WTC11 (cell line): ENCODE measurements at regions not wholly inside any gene's neighbourhood (a gene's known extent, or its start where the extent isn't known, plus 50 kb on each side); places are given as distances from the start of the nearest gene placed in this dataset.

Experiments used
- ATAC-seq: fragments of 200-7000 bp; cut with Tn5 transposase; 2 replicates; pipeline ENCODE4 v1.10.0; 2021; ENCODE audit warnings: mild to moderate bottlenecking, moderate library complexity
- CTCF ChIA-PET: fragments of 300-600 bp; sonication (Branson Sonifier 250); formaldehyde crosslinking; loops from one replicate; lab custom pipeline; 2021; ENCODE audit warnings: antibody characterized with exemption; lab: Charles Lee
- POLR2A ChIA-PET: fragments of 350-600 bp; sonication (Branson Sonifier 250); formaldehyde crosslinking; loops from one replicate; lab custom pipeline; 2021; ENCODE audit warnings: antibody characterized with exemption; lab: Charles Lee
- DNase-seq: peaks from one replicate; pipeline ENCODE4 v3.0.0; 2021; ENCODE audit warnings: low spot score
- H3K27ac Mint-ChIP-seq: 2 replicates; pipeline ENCODE4 v1.8.0; 2021; ENCODE audit warnings: mixed read lengths
- H3K27me3 Mint-ChIP-seq: 2 replicates; pipeline ENCODE4 v1.8.0; 2021; ENCODE audit warnings: low read depth, mild to moderate bottlenecking, moderate library complexity, mixed read lengths
- H3K36me3 Mint-ChIP-seq: 2 replicates; pipeline ENCODE4 v1.8.0; 2021; ENCODE audit warnings: mixed read lengths
- H3K4me1 Mint-ChIP-seq: 2 replicates; pipeline ENCODE4 v1.8.0; 2022; ENCODE audit warnings: mixed read lengths
- H3K4me3 Mint-ChIP-seq: 2 replicates; pipeline ENCODE4 v1.8.0; 2021; ENCODE audit warnings: mild to moderate bottlenecking, moderate library complexity, mixed read lengths
- H3K9me3 Mint-ChIP-seq: 2 replicates; pipeline ENCODE4 v1.8.0; 2021; ENCODE audit warnings: mixed read lengths
- CBFB ChIP-seq: sonication (generic); formaldehyde crosslinking; IDR thresholded peaks from 2 replicates; pipeline ENCODE4 v1.8.1; 2022; ENCODE audit warnings: mild to moderate bottlenecking, low read depth, missing genetic modification reagents
- ELF4 ChIP-seq: sonication (generic); formaldehyde crosslinking; IDR thresholded peaks from 2 replicates; pipeline ENCODE4 v1.8.1; 2022; ENCODE audit warnings: low read depth, mild to moderate bottlenecking, moderate library complexity, missing genetic modification reagents
- ESRRA ChIP-seq: sonication (generic); formaldehyde crosslinking; IDR thresholded peaks from 2 replicates; pipeline ENCODE4 v1.8.1; 2022; ENCODE audit warnings: mild to moderate bottlenecking, missing genetic modification reagents, borderline replicate concordance
- IRF2 ChIP-seq: sonication (generic); formaldehyde crosslinking; IDR thresholded peaks from 2 replicates; pipeline ENCODE4 v1.8.0; 2022; ENCODE audit warnings: low read depth, missing genetic modification reagents, borderline replicate concordance
- NFATC4 ChIP-seq: fragments of 250-450 bp; sonication (Bioruptor Pico); IDR thresholded peaks from 2 replicates; pipeline ENCODE4 v1.9.0; 2021; ENCODE audit warnings: mild to moderate bottlenecking
- NFYB ChIP-seq: sonication (generic); formaldehyde crosslinking; conservative IDR thresholded peaks from 2 replicates; pipeline ENCODE4 v1.8.0; 2022; ENCODE audit warnings: low read depth, missing genetic modification reagents
- NR2C2 ChIP-seq: sonication (generic); formaldehyde crosslinking; IDR thresholded peaks from 2 replicates; pipeline ENCODE4 v1.8.0; 2022; ENCODE audit warnings: mild to moderate bottlenecking, missing genetic modification reagents
- RORB ChIP-seq: fragments of 250-450 bp; sonication (Bioruptor Pico); IDR thresholded peaks from 2 replicates; pipeline ENCODE4 v1.9.0; 2021; ENCODE audit warnings: mild to moderate bottlenecking
- SMAD3 ChIP-seq: sonication (generic); formaldehyde crosslinking; IDR thresholded peaks from 2 replicates; pipeline ENCODE4 v1.8.0; 2022; ENCODE audit warnings: missing genetic modification reagents, mild to moderate bottlenecking, borderline replicate concordance
- SOX15 ChIP-seq: fragments of 250-450 bp; sonication (Bioruptor Pico); IDR thresholded peaks from 2 replicates; pipeline ENCODE4 v1.9.0; 2021; ENCODE audit warnings: mild to moderate bottlenecking
- SP1 ChIP-seq: sonication (generic); formaldehyde crosslinking; conservative IDR thresholded peaks from 2 replicates; pipeline ENCODE4 v1.8.1; 2022; ENCODE audit warnings: missing genetic modification reagents
- TEAD1 ChIP-seq: sonication (generic); formaldehyde crosslinking; IDR thresholded peaks from 2 replicates; pipeline ENCODE4 v1.8.0; 2022; ENCODE audit warnings: mild to moderate bottlenecking, missing genetic modification reagents
- ZNF138 ChIP-seq: sonication (generic); formaldehyde crosslinking; conservative IDR thresholded peaks from 2 replicates; pipeline ENCODE4 v1.8.1; 2022; ENCODE audit warnings: mild to moderate bottlenecking, moderate library complexity, missing genetic modification reagents
- ZNF423 ChIP-seq: fragments of 250-450 bp; sonication (Bioruptor Pico); IDR thresholded peaks from 2 replicates; pipeline ENCODE4 v2.1.2; 2022; ENCODE audit warnings: mild to moderate bottlenecking, moderate library complexity
- TF ChIP-seq, protein P1 (sequence below): fragments of 200-600 bp; IDR thresholded peaks from 2 replicates; pipeline ENCODE4 v1.8.0; 2022; ENCODE audit warnings: antibody characterized with exemption
- TF ChIP-seq, protein P2 (sequence below): sonication (generic); formaldehyde crosslinking; IDR thresholded peaks from 2 replicates; pipeline ENCODE4 v1.8.1; 2022; ENCODE audit warnings: mild to moderate bottlenecking, moderate library complexity, missing genetic modification reagents
- TF ChIP-seq, protein P3 (sequence below): sonication (generic); formaldehyde crosslinking; conservative IDR thresholded peaks from 2 replicates; pipeline ENCODE4 v1.8.1; 2023; ENCODE audit warnings: mild to moderate bottlenecking, low read depth, missing genetic modification reagents, moderate library complexity
- TF ChIP-seq, protein P4 (sequence below): fragments of 250-450 bp; sonication (Bioruptor Pico); IDR thresholded peaks from 2 replicates; pipeline ENCODE4 v1.9.0; 2021; ENCODE audit warnings: moderate library complexity, mild to moderate bottlenecking, inconsistent platforms, borderline replicate concordance
- TF ChIP-seq, protein P5 (sequence below): sonication (generic); formaldehyde crosslinking; IDR thresholded peaks from 2 replicates; pipeline ENCODE4 v1.8.1; 2023; ENCODE audit warnings: mild to moderate bottlenecking, moderate library complexity, missing genetic modification reagents
- TF ChIP-seq, protein P6 (sequence below): fragments of 250-450 bp; sonication (Bioruptor Pico); IDR thresholded peaks from 2 replicates; pipeline ENCODE4 v2.1.2; 2022; ENCODE audit warnings: mild to moderate bottlenecking, moderate library complexity
- TF ChIP-seq, protein P7 (sequence below): fragments of 250-450 bp; sonication (Bioruptor Pico); IDR thresholded peaks from 2 replicates; pipeline ENCODE4 v1.8.0; 2021; ENCODE audit warnings: mild to moderate bottlenecking

DNA sequence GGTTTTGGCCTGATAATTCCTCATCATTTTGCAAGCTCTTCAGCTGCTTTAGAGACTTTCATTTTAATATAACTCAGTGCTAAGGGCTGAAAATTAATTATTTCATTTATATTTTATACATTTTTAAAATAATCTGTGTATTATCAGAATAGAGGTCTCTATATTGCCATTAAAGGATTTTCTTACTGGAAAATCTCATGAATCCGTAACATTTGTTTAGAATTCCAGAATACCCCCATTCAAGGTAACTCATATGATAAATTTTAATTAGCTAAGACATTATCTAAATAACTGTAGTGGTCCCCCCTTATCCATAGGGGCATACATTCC lies 51.6 kb downstream of the BMAL2 start:
- Mint-ChIP-seq H3K36me3 (no peaks in the 10 kb centered on the region), H3K27ac (no peak overlapping the region), H3K27me3 (no peaks in the 10 kb centered on the region), H3K4me1 (no peaks in the 10 kb centered on the region), H3K4me3 (no peak overlapping the region), H3K9me3 (no peaks in the 10 kb centered on the region)
- TF ChIP-seq NFYB (CRISPR knock-in tag) = no peak
- TF ChIP-seq NFATC4 (CRISPR knock-in tag) = no peak
- TF ChIP-seq NR2C2 = no peak
- TF ChIP-seq, protein P1, sequence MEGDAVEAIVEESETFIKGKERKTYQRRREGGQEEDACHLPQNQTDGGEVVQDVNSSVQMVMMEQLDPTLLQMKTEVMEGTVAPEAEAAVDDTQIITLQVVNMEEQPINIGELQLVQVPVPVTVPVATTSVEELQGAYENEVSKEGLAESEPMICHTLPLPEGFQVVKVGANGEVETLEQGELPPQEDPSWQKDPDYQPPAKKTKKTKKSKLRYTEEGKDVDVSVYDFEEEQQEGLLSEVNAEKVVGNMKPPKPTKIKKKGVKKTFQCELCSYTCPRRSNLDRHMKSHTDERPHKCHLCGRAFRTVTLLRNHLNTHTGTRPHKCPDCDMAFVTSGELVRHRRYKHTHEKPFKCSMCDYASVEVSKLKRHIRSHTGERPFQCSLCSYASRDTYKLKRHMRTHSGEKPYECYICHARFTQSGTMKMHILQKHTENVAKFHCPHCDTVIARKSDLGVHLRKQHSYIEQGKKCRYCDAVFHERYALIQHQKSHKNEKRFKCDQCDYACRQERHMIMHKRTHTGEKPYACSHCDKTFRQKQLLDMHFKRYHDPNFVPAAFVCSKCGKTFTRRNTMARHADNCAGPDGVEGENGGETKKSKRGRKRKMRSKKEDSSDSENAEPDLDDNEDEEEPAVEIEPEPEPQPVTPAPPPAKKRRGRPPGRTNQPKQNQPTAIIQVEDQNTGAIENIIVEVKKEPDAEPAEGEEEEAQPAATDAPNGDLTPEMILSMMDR = 0 out of 2 replicates have a peak, but pooled peaks have one; percentile 2
- TF ChIP-seq CBFB (CRISPR knock-in tag) = no peak
- no peak for TF ChIP-seq ZNF423 (CRISPR knock-in tag)
- TF ChIP-seq TEAD1 (CRISPR knock-in tag) = no peak
- TF ChIP-seq, protein P2, sequence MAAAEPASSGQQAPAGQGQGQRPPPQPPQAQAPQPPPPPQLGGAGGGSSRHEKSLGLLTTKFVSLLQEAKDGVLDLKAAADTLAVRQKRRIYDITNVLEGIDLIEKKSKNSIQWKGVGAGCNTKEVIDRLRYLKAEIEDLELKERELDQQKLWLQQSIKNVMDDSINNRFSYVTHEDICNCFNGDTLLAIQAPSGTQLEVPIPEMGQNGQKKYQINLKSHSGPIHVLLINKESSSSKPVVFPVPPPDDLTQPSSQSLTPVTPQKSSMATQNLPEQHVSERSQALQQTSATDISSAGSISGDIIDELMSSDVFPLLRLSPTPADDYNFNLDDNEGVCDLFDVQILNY (CRISPR knock-in tag) = no peak
- POLR2A ChIA-PET = no interaction called here
- DNase-seq (no peak), ATAC-seq (no peak)
- CTCF ChIA-PET = interaction anchor here (1.0 to 1.4 kb wide), 4 partner anchors 8 to 319 kb away, joined by 3 to 6 read pairs (median 3); no protein-coding TSS in a partner anchor

DNA sequence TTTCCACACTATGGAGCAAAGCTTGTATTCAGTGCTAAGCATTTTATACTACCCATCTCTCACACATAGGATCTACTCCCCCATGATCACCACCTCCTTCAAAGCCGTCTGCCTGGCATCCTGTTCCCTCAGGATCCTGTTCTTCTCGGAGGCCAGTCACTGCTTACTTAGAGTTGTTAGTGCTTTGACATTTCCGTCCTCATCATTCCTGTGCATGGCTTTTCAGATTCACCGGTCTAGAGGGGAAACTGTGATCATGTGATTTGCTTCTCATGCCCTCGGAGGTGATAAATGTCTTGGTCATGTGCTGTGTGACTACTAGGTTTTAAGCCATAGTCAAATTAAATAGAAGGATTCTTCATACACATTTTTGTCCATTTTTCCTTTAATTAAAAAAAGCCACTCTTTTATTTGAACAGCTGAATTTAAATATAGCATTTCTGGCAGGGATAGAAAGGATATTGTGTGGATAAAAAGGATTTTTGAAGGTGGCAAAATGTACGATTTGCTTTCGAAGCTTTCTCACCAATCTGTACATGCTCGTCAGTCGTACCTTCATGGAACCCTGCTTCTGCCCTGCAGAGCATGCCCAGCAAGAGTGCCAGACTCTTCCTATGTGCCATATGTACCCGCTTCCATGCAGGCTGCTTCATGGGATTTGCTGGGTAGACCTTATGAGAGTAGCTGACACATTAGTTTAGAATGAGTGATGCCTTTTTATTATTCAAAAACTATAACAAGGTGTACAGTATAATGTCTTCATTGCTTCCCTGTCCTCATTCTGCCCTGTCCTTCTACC lies 53.3 kb downstream of the BMAL2 start:
- Mint-ChIP-seq H3K27me3 (no peaks in the 10 kb centered on the region), H3K4me3 (no peak overlapping the region), H3K36me3 (peaks cover 5% of the 10 kb centered on the region; the same call in 1 of the 2 replicates), H3K4me1 (no peaks in the 10 kb centered on the region), H3K9me3 (no peaks in the 10 kb centered on the region), H3K27ac (no peak overlapping the region)
- ATAC-seq (no peak), DNase-seq (no peak)
- ChIA-PET POLR2A (interaction anchor here (0.6 kb wide), 1 partner anchor 363 kb away, joined by 3 read pairs; the partner anchor contains the start of gene MED21), CTCF (no interaction called here)
- TF ChIP-seq ELF4 (CRISPR knock-in tag) = no peak
- no peak for TF ChIP-seq IRF2 (CRISPR knock-in tag)
- TF ChIP-seq SMAD3 = no peak
- TF ChIP-seq ESRRA (CRISPR knock-in tag) = no peak
- TF ChIP-seq NR2C2 = no peak
- no peak for TF ChIP-seq SP1 (CRISPR knock-in tag)

DNA sequence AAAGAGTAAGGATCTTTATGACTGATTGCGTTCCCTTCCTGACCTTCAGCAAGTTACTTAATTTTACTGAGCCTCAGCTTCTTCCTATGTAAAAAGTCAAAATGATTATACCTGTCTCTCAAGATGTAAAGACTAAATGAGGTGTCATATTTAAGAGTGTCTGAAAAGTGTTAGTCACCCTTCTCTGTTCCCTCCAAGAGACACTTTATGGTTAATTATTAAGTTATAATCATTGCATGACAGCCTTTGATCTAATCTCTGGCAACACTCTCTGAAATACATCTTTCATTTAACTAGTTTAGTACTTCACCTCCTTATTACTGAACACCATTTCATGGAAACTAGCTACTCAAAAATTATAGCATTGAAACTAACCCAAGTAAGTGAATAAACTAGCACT lies 54.8 kb downstream of the BMAL2 start:
- H3K36me3 Mint-ChIP-seq = peaks cover 10% of the 10 kb centered on the region
- ChIA-PET CTCF (no interaction called here), POLR2A (no interaction called here)
- no peak for DNase-seq
- H3K27me3 Mint-ChIP-seq = no peaks in the 10 kb centered on the region
- H3K27ac Mint-ChIP-seq = no peak overlapping the region
- no peaks in the 10 kb centered on the region for H3K4me1 Mint-ChIP-seq
- no peak overlapping the region for H3K4me3 Mint-ChIP-seq
- 0 out of 2 replicates have a peak, but pooled peaks cover 3% of the 10 kb centered on the region for H3K9me3 Mint-ChIP-seq
- ATAC-seq = no peak
- TF ChIP-seq CBFB (CRISPR knock-in tag) (no peak), ELF4 (CRISPR knock-in tag) (no peak), RORB (CRISPR knock-in tag) (no peak), SOX15 (CRISPR knock-in tag) (no peak), ZNF138 (CRISPR knock-in tag) (no peak)
- TF ChIP-seq, protein P3, sequence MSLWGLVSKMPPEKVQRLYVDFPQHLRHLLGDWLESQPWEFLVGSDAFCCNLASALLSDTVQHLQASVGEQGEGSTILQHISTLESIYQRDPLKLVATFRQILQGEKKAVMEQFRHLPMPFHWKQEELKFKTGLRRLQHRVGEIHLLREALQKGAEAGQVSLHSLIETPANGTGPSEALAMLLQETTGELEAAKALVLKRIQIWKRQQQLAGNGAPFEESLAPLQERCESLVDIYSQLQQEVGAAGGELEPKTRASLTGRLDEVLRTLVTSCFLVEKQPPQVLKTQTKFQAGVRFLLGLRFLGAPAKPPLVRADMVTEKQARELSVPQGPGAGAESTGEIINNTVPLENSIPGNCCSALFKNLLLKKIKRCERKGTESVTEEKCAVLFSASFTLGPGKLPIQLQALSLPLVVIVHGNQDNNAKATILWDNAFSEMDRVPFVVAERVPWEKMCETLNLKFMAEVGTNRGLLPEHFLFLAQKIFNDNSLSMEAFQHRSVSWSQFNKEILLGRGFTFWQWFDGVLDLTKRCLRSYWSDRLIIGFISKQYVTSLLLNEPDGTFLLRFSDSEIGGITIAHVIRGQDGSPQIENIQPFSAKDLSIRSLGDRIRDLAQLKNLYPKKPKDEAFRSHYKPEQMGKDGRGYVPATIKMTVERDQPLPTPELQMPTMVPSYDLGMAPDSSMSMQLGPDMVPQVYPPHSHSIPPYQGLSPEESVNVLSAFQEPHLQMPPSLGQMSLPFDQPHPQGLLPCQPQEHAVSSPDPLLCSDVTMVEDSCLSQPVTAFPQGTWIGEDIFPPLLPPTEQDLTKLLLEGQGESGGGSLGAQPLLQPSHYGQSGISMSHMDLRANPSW = no peak
- TF ChIP-seq, protein P4, sequence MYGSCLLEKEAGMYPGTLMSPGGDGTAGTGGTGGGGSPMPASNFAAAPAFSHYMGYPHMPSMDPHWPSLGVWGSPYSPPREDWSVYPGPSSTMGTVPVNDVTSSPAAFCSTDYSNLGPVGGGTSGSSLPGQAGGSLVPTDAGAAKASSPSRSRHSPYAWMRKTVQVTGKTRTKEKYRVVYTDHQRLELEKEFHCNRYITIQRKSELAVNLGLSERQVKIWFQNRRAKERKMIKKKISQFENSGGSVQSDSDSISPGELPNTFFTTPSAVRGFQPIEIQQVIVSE (CRISPR knock-in tag) = no peak
- TF ChIP-seq, protein P5, sequence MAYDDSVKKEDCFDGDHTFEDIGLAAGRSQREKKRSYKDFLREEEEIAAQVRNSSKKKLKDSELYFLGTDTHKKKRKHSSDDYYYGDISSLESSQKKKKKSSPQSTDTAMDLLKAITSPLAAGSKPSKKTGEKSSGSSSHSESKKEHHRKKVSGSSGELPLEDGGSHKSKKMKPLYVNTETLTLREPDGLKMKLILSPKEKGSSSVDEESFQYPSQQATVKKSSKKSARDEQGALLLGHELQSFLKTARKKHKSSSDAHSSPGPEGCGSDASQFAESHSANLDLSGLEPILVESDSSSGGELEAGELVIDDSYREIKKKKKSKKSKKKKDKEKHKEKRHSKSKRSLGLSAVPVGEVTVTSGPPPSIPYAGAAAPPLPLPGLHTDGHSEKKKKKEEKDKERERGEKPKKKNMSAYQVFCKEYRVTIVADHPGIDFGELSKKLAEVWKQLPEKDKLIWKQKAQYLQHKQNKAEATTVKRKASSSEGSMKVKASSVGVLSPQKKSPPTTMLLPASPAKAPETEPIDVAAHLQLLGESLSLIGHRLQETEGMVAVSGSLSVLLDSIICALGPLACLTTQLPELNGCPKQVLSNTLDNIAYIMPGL (CRISPR knock-in tag) = no peak
- TF ChIP-seq, protein P6, sequence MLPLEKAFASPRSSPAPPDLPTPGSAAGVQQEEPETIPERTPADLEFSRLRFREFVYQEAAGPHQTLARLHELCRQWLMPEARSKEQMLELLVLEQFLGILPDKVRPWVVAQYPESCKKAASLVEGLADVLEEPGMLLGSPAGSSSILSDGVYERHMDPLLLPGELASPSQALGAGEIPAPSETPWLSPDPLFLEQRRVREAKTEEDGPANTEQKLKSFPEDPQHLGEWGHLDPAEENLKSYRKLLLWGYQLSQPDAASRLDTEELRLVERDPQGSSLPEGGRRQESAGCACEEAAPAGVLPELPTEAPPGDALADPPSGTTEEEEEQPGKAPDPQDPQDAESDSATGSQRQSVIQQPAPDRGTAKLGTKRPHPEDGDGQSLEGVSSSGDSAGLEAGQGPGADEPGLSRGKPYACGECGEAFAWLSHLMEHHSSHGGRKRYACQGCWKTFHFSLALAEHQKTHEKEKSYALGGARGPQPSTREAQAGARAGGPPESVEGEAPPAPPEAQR (CRISPR knock-in tag) = no peak
- TF ChIP-seq, protein P7, sequence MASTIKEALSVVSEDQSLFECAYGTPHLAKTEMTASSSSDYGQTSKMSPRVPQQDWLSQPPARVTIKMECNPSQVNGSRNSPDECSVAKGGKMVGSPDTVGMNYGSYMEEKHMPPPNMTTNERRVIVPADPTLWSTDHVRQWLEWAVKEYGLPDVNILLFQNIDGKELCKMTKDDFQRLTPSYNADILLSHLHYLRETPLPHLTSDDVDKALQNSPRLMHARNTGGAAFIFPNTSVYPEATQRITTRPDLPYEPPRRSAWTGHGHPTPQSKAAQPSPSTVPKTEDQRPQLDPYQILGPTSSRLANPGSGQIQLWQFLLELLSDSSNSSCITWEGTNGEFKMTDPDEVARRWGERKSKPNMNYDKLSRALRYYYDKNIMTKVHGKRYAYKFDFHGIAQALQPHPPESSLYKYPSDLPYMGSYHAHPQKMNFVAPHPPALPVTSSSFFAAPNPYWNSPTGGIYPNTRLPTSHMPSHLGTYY (CRISPR knock-in tag) = no peak
